ENCODE measurements at regions not wholly inside any gene's neighbourhood (a gene's known extent, or its start where the extent isn't known, plus 50 kb on each side); places are given as distances from the start of the nearest gene placed in this dataset.

DNA sequence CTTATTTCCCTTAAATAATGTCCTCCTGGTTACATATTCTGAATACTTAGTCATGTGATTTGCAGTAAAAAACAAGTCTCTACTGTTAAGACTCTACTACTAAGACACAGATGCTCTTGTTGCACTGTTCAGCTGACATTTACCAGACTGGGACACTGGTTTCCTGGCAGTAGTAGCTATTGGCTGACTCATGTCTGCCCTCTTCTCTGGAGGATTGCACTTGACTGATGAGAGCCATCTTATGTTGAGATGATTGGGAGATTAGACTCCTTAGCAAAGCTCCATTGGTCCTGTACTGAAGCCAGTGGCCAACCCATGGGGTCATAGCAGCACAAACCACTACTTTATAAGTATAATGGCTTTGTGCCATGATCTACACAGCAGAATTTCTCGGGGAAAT, 1672.6 kb upstream of the PCDH20 start:
- no peaks in the 10 kb centered on the region for H3K79me2 ChIP-seq (ENCODE audit: control insufficient read depth, insufficient read depth, low read length)
- no peak overlapping the region for H3K9ac ChIP-seq (ENCODE audit: low read length)
- H2BK15ac ChIP-seq (replicated peaks; ENCODE audit: low read depth), result no peak overlapping the region
- no peak overlapping the region for H3K4ac ChIP-seq (ENCODE audit: low read depth, low read length)
- no peaks in the 10 kb centered on the region for H3K79me1 ChIP-seq (ENCODE audit: low read length)
- H3K4me1 ChIP-seq (ENCODE audit: control insufficient read depth, low read depth, low read length), result no peaks in the 10 kb centered on the region
- H3K56ac ChIP-seq (ENCODE audit: low read length), result no peak overlapping the region
- H3K18ac ChIP-seq (ENCODE audit: low read length), result no peak overlapping the region
- H3K23ac ChIP-seq (ENCODE audit: low read length), result no peak overlapping the region
- no peak overlapping the region for H2BK5ac ChIP-seq (ENCODE audit: low read length)
- no peak for DNase-seq
- H3K4me2 ChIP-seq (ENCODE audit: low read length), result no peak overlapping the region
- no peak overlapping the region for H2BK120ac ChIP-seq (ENCODE audit: low read depth, low read length)
- H2AK5ac ChIP-seq (ENCODE audit: low read length), result no peak overlapping the region
- H3K4me3 ChIP-seq (ENCODE audit: low read length), result no peak overlapping the region
- H3K36me3 ChIP-seq (ENCODE audit: control insufficient read depth, insufficient read depth, low read length), result no peaks in the 10 kb centered on the region
- no CpG with 5 or more reads among the region's 1 CpG for WGBS (ENCODE audit: extremely low coverage, insufficient coverage, low lambda C conversion rate)
- no peak overlapping the region for H4K5ac ChIP-seq (ENCODE audit: low read length)
- H3K27ac ChIP-seq (ENCODE audit: low read depth, low read length), result no peak overlapping the region
- no peaks in the 10 kb centered on the region for H3K27me3 ChIP-seq (ENCODE audit: insufficient read depth, low read length, poor library complexity)
- H4K8ac ChIP-seq (ENCODE audit: low read depth, low read length), result no peak overlapping the region

DNA sequence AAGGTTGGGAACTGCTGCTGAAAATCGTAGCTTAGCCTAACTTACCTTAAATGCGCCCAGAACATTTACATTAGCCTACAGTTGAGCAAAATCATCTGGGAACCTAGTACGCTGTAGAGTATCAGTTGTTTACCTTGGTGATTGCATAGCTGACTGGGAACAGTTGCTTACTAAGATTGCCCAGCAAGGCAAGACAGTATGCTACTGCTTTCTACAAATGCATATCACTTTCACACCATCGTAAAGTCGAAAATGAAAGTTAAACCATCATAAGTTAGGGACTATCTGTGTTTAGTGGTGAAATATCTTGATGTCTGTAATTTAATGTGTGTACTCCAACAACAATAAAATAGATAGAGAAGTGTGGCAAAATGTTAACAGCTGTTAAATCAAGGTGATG, 1670.6 kb upstream of the PCDH20 start:
- H3K27ac ChIP-seq (ENCODE audit: low read depth, low read length), result no peak overlapping the region
- no peak overlapping the region for H3K4me3 ChIP-seq (ENCODE audit: low read length)
- H4K8ac ChIP-seq (ENCODE audit: low read depth, low read length), result no peak overlapping the region
- H3K4me1 ChIP-seq (ENCODE audit: control insufficient read depth, low read depth, low read length), result no peaks in the 10 kb centered on the region
- H3K79me2 ChIP-seq (ENCODE audit: control insufficient read depth, insufficient read depth, low read length), result no peaks in the 10 kb centered on the region
- no peak overlapping the region for H3K4me2 ChIP-seq (ENCODE audit: low read length)
- DNase-seq, result peak; percentile 4
- H2AK5ac ChIP-seq (ENCODE audit: low read length), result no peak overlapping the region
- no peaks in the 10 kb centered on the region for H3K27me3 ChIP-seq (ENCODE audit: insufficient read depth, low read length, poor library complexity)
- H3K4ac ChIP-seq (ENCODE audit: low read depth, low read length), result no peak overlapping the region
- no CpG with 5 or more reads among the region's 5 CpGs for WGBS (ENCODE audit: extremely low coverage, insufficient coverage, low lambda C conversion rate)
- no peak overlapping the region for H2BK120ac ChIP-seq (ENCODE audit: low read depth, low read length)
- no peaks in the 10 kb centered on the region for H3K79me1 ChIP-seq (ENCODE audit: low read length)
- no peak overlapping the region for H2BK5ac ChIP-seq (ENCODE audit: low read length)
- H3K56ac ChIP-seq (ENCODE audit: low read length), result no peak overlapping the region
- no peak overlapping the region for H3K18ac ChIP-seq (ENCODE audit: low read length)
- no peak overlapping the region for H2BK15ac ChIP-seq (replicated peaks; ENCODE audit: low read depth)
- H3K23ac ChIP-seq (ENCODE audit: low read length), result no peak overlapping the region
- H3K36me3 ChIP-seq (ENCODE audit: control insufficient read depth, insufficient read depth, low read length), result no peaks in the 10 kb centered on the region
- no peak overlapping the region for H4K5ac ChIP-seq (ENCODE audit: low read length)
- H3K9ac ChIP-seq (ENCODE audit: low read length), result no peak overlapping the region

GRCh38 chr13:63085851-63086250, 1670.2 kb upstream of the PCDH20 start:
- Histone ChIP-seq H4K5ac (ENCODE audit: low read length) (no peak overlapping the region), H3K4ac (ENCODE audit: low read depth, low read length) (no peak overlapping the region), H3K27ac (ENCODE audit: low read depth, low read length) (no peak overlapping the region), H2AK5ac (ENCODE audit: low read length) (no peak overlapping the region), H3K4me1 (ENCODE audit: control insufficient read depth, low read depth, low read length) (no peaks in the 10 kb centered on the region), H3K79me2 (ENCODE audit: control insufficient read depth, insufficient read depth, low read length) (no peaks in the 10 kb centered on the region), H3K18ac (ENCODE audit: low read length) (no peak overlapping the region), H2BK120ac (ENCODE audit: low read depth, low read length) (no peak overlapping the region), H3K9ac (ENCODE audit: low read length) (no peak overlapping the region), H3K27me3 (ENCODE audit: insufficient read depth, low read length, poor library complexity) (no peaks in the 10 kb centered on the region), H3K4me3 (ENCODE audit: low read length) (no peak overlapping the region), H2BK15ac (replicated peaks; ENCODE audit: low read depth) (no peak overlapping the region), H3K23ac (ENCODE audit: low read length) (no peak overlapping the region), H3K4me2 (ENCODE audit: low read length) (no peak overlapping the region), H3K79me1 (ENCODE audit: low read length) (no peaks in the 10 kb centered on the region), H2BK5ac (ENCODE audit: low read length) (no peak overlapping the region), H3K36me3 (ENCODE audit: control insufficient read depth, insufficient read depth, low read length) (no peaks in the 10 kb centered on the region), H4K8ac (ENCODE audit: low read depth, low read length) (no peak overlapping the region), H3K56ac (ENCODE audit: low read length) (no peak overlapping the region)
- DNase-seq, result peak; percentile 9
- no CpG with 5 or more reads among the region's 4 CpGs for WGBS (ENCODE audit: extremely low coverage, insufficient coverage, low lambda C conversion rate)

DNA sequence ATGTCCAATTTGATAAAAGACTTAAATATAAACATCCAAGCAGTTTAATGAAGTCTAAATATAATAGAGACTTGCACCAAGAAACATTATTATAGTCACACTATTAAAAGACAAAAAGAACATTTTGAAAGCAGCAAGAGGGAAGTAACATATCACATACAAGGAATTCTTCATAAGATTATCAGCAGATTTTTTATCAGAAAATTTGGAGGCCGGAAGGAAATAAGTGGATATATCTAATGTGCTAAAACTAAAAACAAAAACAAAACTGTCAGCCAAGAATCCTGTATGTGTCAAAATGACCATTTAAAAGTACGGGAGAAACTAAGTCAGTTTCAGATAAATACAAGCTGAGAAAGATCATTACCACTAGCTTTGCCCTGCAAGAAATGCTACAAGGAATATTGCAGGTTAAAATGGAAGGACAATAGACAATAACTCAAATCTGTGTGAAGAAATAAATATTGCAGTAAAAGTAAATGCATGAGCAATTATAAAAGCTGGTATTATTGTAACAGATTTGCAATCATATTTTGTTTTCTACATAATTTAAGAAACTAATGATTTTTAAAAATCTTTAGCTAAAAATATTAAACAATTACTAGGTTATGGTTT, 1665.9 kb upstream of the PCDH20 start:
- H3K79me2 ChIP-seq (ENCODE audit: control insufficient read depth, insufficient read depth, low read length), result no peaks in the 10 kb centered on the region
- no peak for DNase-seq
- no peak overlapping the region for H3K18ac ChIP-seq (ENCODE audit: low read length)
- H3K4me2 ChIP-seq (ENCODE audit: low read length), result no peak overlapping the region
- H3K79me1 ChIP-seq (ENCODE audit: low read length), result no peaks in the 10 kb centered on the region
- H4K8ac ChIP-seq (ENCODE audit: low read depth, low read length), result no peak overlapping the region
- H3K4me1 ChIP-seq (ENCODE audit: control insufficient read depth, low read depth, low read length), result no peaks in the 10 kb centered on the region
- no peak overlapping the region for H2BK5ac ChIP-seq (ENCODE audit: low read length)
- no peak overlapping the region for H3K27ac ChIP-seq (ENCODE audit: low read depth, low read length)
- no peak overlapping the region for H3K4ac ChIP-seq (ENCODE audit: low read depth, low read length)
- no peak overlapping the region for H3K9ac ChIP-seq (ENCODE audit: low read length)
- no peaks in the 10 kb centered on the region for H3K27me3 ChIP-seq (ENCODE audit: insufficient read depth, low read length, poor library complexity)
- no peaks in the 10 kb centered on the region for H3K36me3 ChIP-seq (ENCODE audit: control insufficient read depth, insufficient read depth, low read length)
- H3K56ac ChIP-seq (ENCODE audit: low read length), result no peak overlapping the region
- no peak overlapping the region for H4K5ac ChIP-seq (ENCODE audit: low read length)
- H2BK15ac ChIP-seq (replicated peaks; ENCODE audit: low read depth), result no peak overlapping the region
- no peak overlapping the region for H3K23ac ChIP-seq (ENCODE audit: low read length)
- no peak overlapping the region for H2AK5ac ChIP-seq (ENCODE audit: low read length)
- H2BK120ac ChIP-seq (ENCODE audit: low read depth, low read length), result no peak overlapping the region
- H3K4me3 ChIP-seq (ENCODE audit: low read length), result no peak overlapping the region
- no CpG with 5 or more reads among the region's 2 CpGs for WGBS (ENCODE audit: extremely low coverage, insufficient coverage, low lambda C conversion rate)

GRCh38 chr13:63075126-63075525, 1659.5 kb upstream of the PCDH20 start:
- Histone ChIP-seq H4K8ac (ENCODE audit: low read depth, low read length) (no peak overlapping the region), H3K79me1 (ENCODE audit: low read length) (no peaks in the 10 kb centered on the region), H2BK15ac (replicated peaks; ENCODE audit: low read depth) (no peak overlapping the region), H3K9ac (ENCODE audit: low read length) (no peak overlapping the region), H3K79me2 (ENCODE audit: control insufficient read depth, insufficient read depth, low read length) (no peaks in the 10 kb centered on the region), H3K23ac (ENCODE audit: low read length) (no peak overlapping the region), H3K4me2 (ENCODE audit: low read length) (no peak overlapping the region), H3K27me3 (ENCODE audit: insufficient read depth, low read length, poor library complexity) (no peaks in the 10 kb centered on the region), H3K27ac (ENCODE audit: low read depth, low read length) (no peak overlapping the region), H3K4me1 (ENCODE audit: control insufficient read depth, low read depth, low read length) (no peaks in the 10 kb centered on the region), H3K4me3 (ENCODE audit: low read length) (no peak overlapping the region), H2BK5ac (ENCODE audit: low read length) (no peak overlapping the region), H3K4ac (ENCODE audit: low read depth, low read length) (no peak overlapping the region), H3K56ac (ENCODE audit: low read length) (no peak overlapping the region), H3K36me3 (ENCODE audit: control insufficient read depth, insufficient read depth, low read length) (no peaks in the 10 kb centered on the region), H4K5ac (ENCODE audit: low read length) (no peak overlapping the region), H2AK5ac (ENCODE audit: low read length) (no peak overlapping the region), H2BK120ac (ENCODE audit: low read depth, low read length) (no peak overlapping the region), H3K18ac (ENCODE audit: low read length) (no peak overlapping the region)
- no peak for DNase-seq

GRCh38 chr13:63050287-63050686, 1634.6 kb upstream of the PCDH20 start:
- no peak overlapping the region for H3K23ac ChIP-seq (ENCODE audit: low read length)
- H3K18ac ChIP-seq (ENCODE audit: low read length), result no peak overlapping the region
- H3K56ac ChIP-seq (ENCODE audit: low read length), result no peak overlapping the region
- no peak overlapping the region for H2BK15ac ChIP-seq (replicated peaks; ENCODE audit: low read depth)
- no peak overlapping the region for H4K8ac ChIP-seq (ENCODE audit: low read depth, low read length)
- H2BK120ac ChIP-seq (ENCODE audit: low read depth, low read length), result no peak overlapping the region
- H3K9ac ChIP-seq (ENCODE audit: low read length), result no peak overlapping the region
- H3K79me2 ChIP-seq (ENCODE audit: control insufficient read depth, insufficient read depth, low read length), result no peaks in the 10 kb centered on the region
- H3K27me3 ChIP-seq (ENCODE audit: insufficient read depth, low read length, poor library complexity), result no peaks in the 10 kb centered on the region
- no CpG with 5 or more reads among the region's 5 CpGs for WGBS (ENCODE audit: extremely low coverage, insufficient coverage, low lambda C conversion rate)
- DNase-seq, result no peak
- H3K4me3 ChIP-seq (ENCODE audit: low read length), result no peak overlapping the region
- no peaks in the 10 kb centered on the region for H3K36me3 ChIP-seq (ENCODE audit: control insufficient read depth, insufficient read depth, low read length)
- no peak overlapping the region for H2BK5ac ChIP-seq (ENCODE audit: low read length)
- H3K27ac ChIP-seq (ENCODE audit: low read depth, low read length), result no peak overlapping the region
- no peak overlapping the region for H3K4me2 ChIP-seq (ENCODE audit: low read length)
- no peak overlapping the region for H3K4ac ChIP-seq (ENCODE audit: low read depth, low read length)
- H2AK5ac ChIP-seq (ENCODE audit: low read length), result no peak overlapping the region
- H3K4me1 ChIP-seq (ENCODE audit: control insufficient read depth, low read depth, low read length), result no peaks in the 10 kb centered on the region
- H3K79me1 ChIP-seq (ENCODE audit: low read length), result no peaks in the 10 kb centered on the region
- no peak overlapping the region for H4K5ac ChIP-seq (ENCODE audit: low read length)
